GM18502 (cell line): ENCODE measurements at regions not wholly inside any gene's neighbourhood (a gene's known extent, or its start where the extent isn't known, plus 50 kb on each side); places are given as distances from the start of the nearest gene placed in this dataset.

ENCODE experiments used
- ATAC-seq: cut with Tn5 transposase; IDR thresholded peaks from one replicate; pipeline ENCODE4 v1.9.1; 2021; ENCODE audit warnings: mild to moderate bottlenecking; ENCODE audit not compliant: unreplicated experiment, poor library complexity

- no peak for ATAC-seq
Observed at GRCh38 chr18:30385684-30386083, 656.9 kb downstream of the DSC3 start.

- ATAC-seq: no peak
Observed at GRCh38 chr18:30381826-30382225, 660.7 kb downstream of the DSC3 start.

DNA sequence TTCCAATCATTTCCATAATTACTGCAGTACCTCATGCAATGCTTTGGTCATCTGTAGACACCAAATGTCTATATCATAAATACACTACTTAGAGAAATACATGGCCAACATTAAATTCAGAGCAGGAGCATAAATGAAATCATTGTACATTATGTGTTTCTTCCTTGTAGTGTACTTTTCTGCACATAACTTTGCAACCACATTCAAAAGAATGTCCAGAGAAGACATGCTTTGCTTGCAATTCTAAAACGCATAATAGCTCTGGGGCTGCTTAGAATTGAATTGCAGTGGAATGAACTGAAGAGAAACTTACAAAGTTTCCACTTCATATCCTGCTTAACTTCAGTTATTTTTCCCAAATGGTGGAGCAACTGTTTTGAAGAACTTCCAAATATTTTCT, 664.4 kb downstream of the DSC3 start:
- no peak for ATAC-seq

DNA sequence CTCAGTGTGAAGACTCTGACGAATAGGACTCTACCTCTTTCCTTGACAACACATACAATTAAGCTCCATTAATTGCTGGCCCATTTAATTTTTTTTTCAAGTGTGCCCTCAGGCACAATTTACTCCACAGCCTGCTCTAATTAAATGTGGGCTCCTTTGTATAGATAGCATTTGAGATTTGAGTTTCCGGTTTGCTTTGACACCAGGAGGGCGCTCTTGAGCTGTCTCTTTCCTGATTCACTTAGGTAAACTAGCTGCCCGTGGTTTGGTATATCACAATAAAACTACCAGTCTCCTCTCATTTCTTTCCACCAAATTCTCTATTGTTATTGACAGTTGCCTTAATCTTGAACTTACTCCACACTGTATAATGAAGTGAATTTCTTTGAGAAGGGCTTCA, 666.0 kb downstream of the DSC3 start:
- no peak for ATAC-seq

GRCh38 chr18:30361864-30362540, 680.5 kb downstream of the DSC3 start:
- no peak for ATAC-seq

DNA sequence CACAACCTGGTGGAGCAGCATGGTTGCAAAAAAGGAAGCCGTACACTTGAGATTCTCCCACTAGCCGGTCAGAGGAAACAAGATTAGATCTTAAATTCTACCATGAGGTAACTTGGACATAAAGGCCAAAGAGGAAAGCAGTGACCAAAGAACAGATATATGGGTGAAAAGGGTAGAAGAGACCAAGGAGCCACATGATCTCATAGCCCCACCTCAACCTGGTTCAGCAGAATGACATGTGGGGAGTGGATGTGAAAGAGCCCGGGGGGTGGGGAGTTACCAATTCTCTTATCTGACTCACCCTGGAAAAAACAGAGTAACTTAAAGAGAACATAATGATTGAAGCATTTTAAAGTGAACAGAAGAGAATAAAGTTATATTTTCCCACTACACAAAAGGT, 683.0 kb downstream of the DSC3 start:
- no peak for ATAC-seq

- ATAC-seq: no peak
Observed at GRCh38 chr18:30358555-30358954, 684.0 kb downstream of the DSC3 start.

- no peak for ATAC-seq
Observed at GRCh38 chr18:30352551-30353168, 689.9 kb downstream of the DSC3 start.

DNA sequence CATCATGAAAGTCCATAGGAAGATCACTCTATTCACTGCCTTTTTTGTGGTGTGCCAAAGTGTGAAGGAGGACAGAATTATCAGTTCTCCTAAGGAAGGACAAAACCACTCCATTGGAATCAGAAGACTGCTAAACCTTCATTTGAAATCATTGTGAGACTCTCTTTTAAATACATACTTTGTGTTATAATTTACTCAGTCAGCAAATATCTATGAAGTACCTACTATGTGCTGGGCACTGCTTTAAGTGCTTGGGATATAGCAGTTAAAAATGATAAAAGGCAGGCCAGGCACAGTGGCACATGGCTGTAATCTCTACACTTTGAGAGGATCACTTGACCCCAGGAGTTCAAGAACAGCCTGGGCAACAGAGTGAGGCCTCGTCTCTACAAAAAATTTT, 692.3 kb downstream of the DSC3 start:
- no peak for ATAC-seq

DNA sequence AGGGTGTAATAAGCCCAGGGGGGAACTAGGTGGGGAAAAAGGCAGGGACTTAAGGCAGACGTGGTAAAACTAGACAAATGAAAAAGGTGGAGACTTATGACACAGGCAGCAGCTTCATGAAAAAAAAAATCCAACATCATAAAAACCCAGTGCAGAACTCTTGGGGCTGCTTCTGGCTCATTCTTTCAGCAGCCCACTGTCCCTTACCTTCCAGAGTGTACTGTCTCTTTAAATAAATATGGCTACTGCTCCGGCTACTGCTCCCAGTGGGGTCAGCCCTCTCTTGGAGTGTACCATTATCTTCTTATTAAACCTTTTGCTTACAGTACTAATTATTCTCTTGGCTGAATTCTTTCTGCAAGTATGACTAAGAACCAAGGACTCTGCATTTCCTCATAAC, 699.5 kb downstream of the DSC3 start:
- ATAC-seq: no peak

DNA sequence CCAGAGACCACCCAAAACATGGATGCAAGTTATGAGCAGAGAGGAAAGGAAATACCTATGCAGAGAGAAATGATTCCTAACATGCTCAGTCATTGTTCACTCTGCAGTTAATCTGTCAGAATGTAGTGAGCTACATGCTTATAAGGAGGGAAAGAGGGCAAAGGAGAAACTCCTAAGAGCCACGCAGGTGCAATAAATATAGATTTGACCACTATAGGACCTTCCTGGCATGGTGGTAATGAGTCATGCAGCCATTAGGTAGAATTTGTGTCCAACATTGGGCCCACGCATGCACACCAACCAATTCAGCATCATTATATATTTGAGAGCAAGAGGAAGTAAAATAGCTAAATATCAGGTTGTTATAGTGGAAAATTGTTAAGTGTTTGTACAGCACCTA, 699.9 kb downstream of the DSC3 start:
- ATAC-seq: no peak

DNA sequence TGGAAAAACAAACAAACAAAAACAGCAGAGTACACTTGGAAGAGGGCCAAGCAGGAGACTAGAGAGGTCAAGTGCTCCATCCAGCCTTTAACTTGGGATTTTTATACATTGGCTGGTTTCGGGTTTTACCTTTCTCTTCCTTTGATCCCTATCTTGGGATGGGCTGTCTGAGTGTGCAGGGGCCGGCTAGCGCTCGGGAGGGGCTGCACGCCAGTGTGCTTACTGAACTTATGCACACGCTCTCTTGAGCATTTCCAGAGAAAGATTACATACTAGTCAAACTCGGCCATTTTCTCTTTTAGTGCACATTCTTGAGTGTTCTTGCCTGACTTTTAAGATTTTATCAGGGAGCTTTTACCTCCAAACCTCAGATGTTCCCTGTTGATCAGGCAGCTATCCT, 707.8 kb downstream of the DSC3 start:
- no peak for ATAC-seq

GRCh38 chr18:30333310-30333709, 709.2 kb downstream of the DSC3 start:
- no peak for ATAC-seq

DNA sequence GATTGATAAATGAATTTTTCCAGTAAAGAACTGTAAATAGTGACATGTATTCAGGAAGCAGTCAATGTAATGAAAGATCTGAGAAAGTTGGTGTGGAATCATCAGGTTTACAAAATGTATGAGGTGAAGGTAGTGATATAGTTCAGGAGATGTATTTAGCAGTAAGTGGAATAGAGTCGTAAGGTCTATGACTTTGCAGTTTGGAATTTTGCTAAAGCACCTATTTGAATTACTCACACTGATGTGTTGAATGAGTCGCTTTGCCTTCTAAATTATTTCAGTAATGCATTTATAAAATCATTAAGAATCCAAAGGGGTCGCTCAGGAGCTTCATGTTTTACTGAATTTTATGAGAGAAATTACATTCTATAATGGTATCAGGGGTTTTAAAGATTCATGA, 713.7 kb downstream of the DSC3 start:
- no peak for ATAC-seq

GRCh38 chr18:30302181-30302580, 740.4 kb downstream of the DSC3 start:
- ATAC-seq: no peak

- ATAC-seq: no peak
Observed at GRCh38 chr18:30298769-30299168, 743.8 kb downstream of the DSC3 start.

GRCh38 chr18:30288662-30289414, 753.7 kb downstream of the DSC3 start:
- ATAC-seq: no peak

- ATAC-seq: peak; percentile 59
Observed at GRCh38 chr18:30280861-30281470, 761.6 kb downstream of the DSC3 start.

DNA sequence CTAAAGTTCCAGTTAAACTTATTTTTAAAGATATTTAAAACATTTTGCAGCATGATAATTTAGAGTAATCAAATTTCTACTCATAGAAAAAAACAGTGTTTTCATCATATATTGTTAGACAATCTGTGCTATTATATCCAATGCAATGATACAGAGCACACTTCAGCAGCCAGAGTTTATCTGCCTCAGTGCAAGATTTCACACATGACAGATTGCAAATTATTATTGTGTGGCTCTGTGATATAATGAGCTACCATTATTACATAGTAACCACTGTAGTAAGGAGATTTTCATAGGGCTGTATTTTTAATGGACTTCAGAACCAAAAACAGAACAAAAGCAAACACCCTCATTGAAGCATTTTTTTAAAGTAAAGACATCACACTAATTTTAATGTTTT, 762.4 kb downstream of the DSC3 start:
- ATAC-seq: no peak

- no peak for ATAC-seq
Observed at GRCh38 chr18:30277676-30278075, 764.9 kb downstream of the DSC3 start.

- no peak for ATAC-seq
Observed at GRCh38 chr18:30271716-30272115, 770.8 kb downstream of the DSC3 start.
